ENCODE measurements at regions not wholly inside any gene's neighbourhood (a gene's known extent, or its start where the extent isn't known, plus 50 kb on each side); places are given as distances from the start of the nearest gene placed in this dataset.

DNA sequence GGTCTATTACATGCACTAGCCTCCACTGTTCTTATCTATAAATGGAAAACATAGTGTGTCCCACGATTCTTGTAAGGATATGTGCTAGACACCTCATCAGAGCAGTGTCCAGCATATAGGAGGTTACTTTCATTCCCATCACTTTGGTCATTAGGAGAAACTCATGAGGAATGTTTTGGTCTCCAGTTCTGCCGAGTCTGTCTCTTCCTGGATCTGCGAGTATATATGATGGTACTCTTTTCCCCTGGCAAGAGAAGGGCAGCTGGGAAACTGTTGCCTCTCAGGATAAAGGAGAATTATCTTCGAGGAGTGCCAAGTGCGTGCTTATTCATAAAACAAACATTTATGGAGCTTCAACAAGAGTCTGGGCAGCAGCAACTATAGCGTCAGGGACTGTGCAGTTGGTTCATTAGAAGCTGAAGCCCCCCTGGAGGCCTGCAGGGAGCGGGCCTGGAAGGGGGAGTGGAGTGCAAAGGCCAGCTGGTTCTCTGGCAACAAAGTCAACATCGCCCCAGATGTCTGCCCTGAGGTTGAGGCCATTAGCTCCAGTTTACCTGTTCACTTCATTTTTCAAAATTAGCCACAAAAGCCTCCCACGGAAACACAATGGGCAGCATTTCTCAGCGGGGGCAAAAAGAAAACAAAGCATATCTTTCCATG, 811.9 kb downstream of the MAFB start:
- Histone ChIP-seq H3K9ac (ENCODE audit: insufficient read depth, low read length, poor library complexity, severe bottlenecking) (no peak overlapping the region), H4K20me1 (ENCODE audit: insufficient read depth, low read length) (no peaks in the 10 kb centered on the region), H2AFZ (ENCODE audit: insufficient read depth, low read depth, low read length, poor library complexity, severe bottlenecking) (no peak overlapping the region), H3K36me3 (replicated peaks in 1 of 2; ENCODE audit: control insufficient read depth in 1 of 2, insufficient read depth in 2 of 2, low read length in 2 of 2) (no peaks in the 10 kb centered on the region), H3K79me2 (ENCODE audit: insufficient read depth, low read length) (no peaks in the 10 kb centered on the region), H3K27me3 (ENCODE audit: control insufficient read depth in 2 of 2, insufficient read depth in 2 of 2, low read length in 2 of 2) (no peaks in the 10 kb centered on the region), H3K4me3 (replicated peaks in 1 of 3; ENCODE audit: low read depth in 2 of 3, low read length in 3 of 3) (no peak overlapping the region), H3K4me2 (replicated peaks; ENCODE audit: extremely low read depth, low read length, poor library complexity, severe bottlenecking) (no peak overlapping the region), H3K4me1 (ENCODE audit: control insufficient read depth in 1 of 2, insufficient read depth in 2 of 2, low read length in 2 of 2) (no peaks in the 10 kb centered on the region), H3K27ac (ENCODE audit: low read depth in 1 of 2, low read length in 2 of 2) (no peak overlapping the region), H3K9me3 (replicated peaks in 1 of 2; ENCODE audit: control insufficient read depth in 1 of 2, insufficient read depth in 1 of 2, low read length in 2 of 2) (no peaks in the 10 kb centered on the region)
- no peaks in the 10 kb centered on the region for H3K4me1 Mint-ChIP-seq
- no peak overlapping the region for H3K4me3 Mint-ChIP-seq
- no peaks in the 10 kb centered on the region for H3K36me3 Mint-ChIP-seq
- 92% methylated on average over 4 of the region's 10 CpGs for WGBS (ENCODE audit: insufficient coverage)
- peaks cover 0 to 2% (median 0%) of the 10 kb centered on the region in 7 donors for H3K9me3 Mint-ChIP-seq
- TF ChIP-seq, protein P1, sequence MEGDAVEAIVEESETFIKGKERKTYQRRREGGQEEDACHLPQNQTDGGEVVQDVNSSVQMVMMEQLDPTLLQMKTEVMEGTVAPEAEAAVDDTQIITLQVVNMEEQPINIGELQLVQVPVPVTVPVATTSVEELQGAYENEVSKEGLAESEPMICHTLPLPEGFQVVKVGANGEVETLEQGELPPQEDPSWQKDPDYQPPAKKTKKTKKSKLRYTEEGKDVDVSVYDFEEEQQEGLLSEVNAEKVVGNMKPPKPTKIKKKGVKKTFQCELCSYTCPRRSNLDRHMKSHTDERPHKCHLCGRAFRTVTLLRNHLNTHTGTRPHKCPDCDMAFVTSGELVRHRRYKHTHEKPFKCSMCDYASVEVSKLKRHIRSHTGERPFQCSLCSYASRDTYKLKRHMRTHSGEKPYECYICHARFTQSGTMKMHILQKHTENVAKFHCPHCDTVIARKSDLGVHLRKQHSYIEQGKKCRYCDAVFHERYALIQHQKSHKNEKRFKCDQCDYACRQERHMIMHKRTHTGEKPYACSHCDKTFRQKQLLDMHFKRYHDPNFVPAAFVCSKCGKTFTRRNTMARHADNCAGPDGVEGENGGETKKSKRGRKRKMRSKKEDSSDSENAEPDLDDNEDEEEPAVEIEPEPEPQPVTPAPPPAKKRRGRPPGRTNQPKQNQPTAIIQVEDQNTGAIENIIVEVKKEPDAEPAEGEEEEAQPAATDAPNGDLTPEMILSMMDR (IDR thresholded peaks at IDR 0.05), result no peak
- H3K27me3 Mint-ChIP-seq (ENCODE audit: low read depth in 3 of 3), result peaks cover 0 to 4% (median 4%) of the 10 kb centered on the region in 3 donors
- no peak for DNase-seq
- intact Hi-C loops (cut with micrococcal nuclease), result no loop called here
- no peak overlapping the region for H3K27ac Mint-ChIP-seq

- no peaks in the 10 kb centered on the region for H3K9me3 Mint-ChIP-seq
- no peak overlapping the region for H2AFZ ChIP-seq (ENCODE audit: insufficient read depth, low read depth, low read length, poor library complexity, severe bottlenecking)
- no peak overlapping the region for H3K4me3 Mint-ChIP-seq
- H3K79me2 ChIP-seq (ENCODE audit: insufficient read depth, low read length), result no peaks in the 10 kb centered on the region
- H3K4me1 ChIP-seq (ENCODE audit: control insufficient read depth in 1 of 2, insufficient read depth in 2 of 2, low read length in 2 of 2), result no peaks in the 10 kb centered on the region
- DNase-seq, result no peak
- H3K36me3 Mint-ChIP-seq, result no peaks in the 10 kb centered on the region
- peaks cover 0 to 4% (median 0%) of the 10 kb centered on the region in 3 donors for H3K27me3 Mint-ChIP-seq (ENCODE audit: low read depth in 3 of 3)
- 83% methylated on average over 1 of the region's 3 CpGs for WGBS (ENCODE audit: insufficient coverage)
- no peak overlapping the region for H3K4me3 ChIP-seq (replicated peaks in 1 of 3; ENCODE audit: low read depth in 2 of 3, low read length in 3 of 3)
- TF ChIP-seq, protein P1 (IDR thresholded peaks at IDR 0.05), result no peak
- no peaks in the 10 kb centered on the region for H3K9me3 ChIP-seq (replicated peaks in 1 of 2; ENCODE audit: control insufficient read depth in 1 of 2, insufficient read depth in 1 of 2, low read length in 2 of 2)
- H3K4me2 ChIP-seq (replicated peaks; ENCODE audit: extremely low read depth, low read length, poor library complexity, severe bottlenecking), result no peak overlapping the region
- intact Hi-C loops (cut with micrococcal nuclease), result no loop called here
- no peak overlapping the region for H3K27ac Mint-ChIP-seq
- no peak overlapping the region for H3K27ac ChIP-seq (ENCODE audit: low read depth in 1 of 2, low read length in 2 of 2)
- no peaks in the 10 kb centered on the region for H3K27me3 ChIP-seq (ENCODE audit: control insufficient read depth in 2 of 2, insufficient read depth in 2 of 2, low read length in 2 of 2)
- H4K20me1 ChIP-seq (ENCODE audit: insufficient read depth, low read length), result no peaks in the 10 kb centered on the region
- H3K36me3 ChIP-seq (replicated peaks in 1 of 2; ENCODE audit: control insufficient read depth in 1 of 2, insufficient read depth in 2 of 2, low read length in 2 of 2), result no peaks in the 10 kb centered on the region
- H3K9ac ChIP-seq (ENCODE audit: insufficient read depth, low read length, poor library complexity, severe bottlenecking), result no peak overlapping the region
- no peaks in the 10 kb centered on the region for H3K4me1 Mint-ChIP-seq
Observed at GRCh38 chr20:39875492-39876110, 813.4 kb downstream of the MAFB start.
